ENCODE measurements at regions not wholly inside any gene's neighbourhood (a gene's known extent, or its start where the extent isn't known, plus 50 kb on each side); places are given as distances from the start of the nearest gene placed in this dataset.

GRCh38 chr3:107307205-107307604, 70.0 kb upstream of the CCDC54 start:
- no peak overlapping the region for H3K27ac ChIP-seq (ENCODE audit: low read depth, low read length, poor library complexity, severe bottlenecking)
- H3K79me2 ChIP-seq (ENCODE audit: insufficient read depth, low read length) = no peaks in the 10 kb centered on the region
- H3K4me3 ChIP-seq (ENCODE audit: low read depth, low read length, poor library complexity, severe bottlenecking) = no peak overlapping the region
- peaks cover 5% of the 10 kb centered on the region for H3K4me1 ChIP-seq (ENCODE audit: insufficient read depth, low read length, severe bottlenecking)
- no peak overlapping the region for H2AFZ ChIP-seq (ENCODE audit: low read length)
- H3F3A ChIP-seq (ENCODE audit: insufficient read depth, low read length) = no peaks in the 10 kb centered on the region
- no peaks in the 10 kb centered on the region for H3K36me3 ChIP-seq (ENCODE audit: insufficient read depth, low read length)
- no peaks in the 10 kb centered on the region for H3K27me3 ChIP-seq (ENCODE audit: insufficient read depth, low read length)
- no peaks in the 10 kb centered on the region for H4K20me1 ChIP-seq (ENCODE audit: insufficient read depth, low read length)
- no peak for TF ChIP-seq CTCF (IDR thresholded peaks at IDR 0.05; ENCODE audit: low read length)
- no peak for TF ChIP-seq EZH2 (IDR thresholded peaks at IDR 0.05; ENCODE audit: borderline replicate concordance, low read length)
- H3K9ac ChIP-seq (ENCODE audit: low read length) = no peak overlapping the region
- H3K9me2 ChIP-seq (ENCODE audit: low read depth, low read length) = no peaks in the 10 kb centered on the region
- H3K4me2 ChIP-seq (ENCODE audit: low read length) = no peak overlapping the region
- no peaks in the 10 kb centered on the region for H3K9me3 ChIP-seq (ENCODE audit: low read length)

GRCh38 chr3:107308716-107309115, 68.5 kb upstream of the CCDC54 start:
- TF ChIP-seq CTCF (IDR thresholded peaks at IDR 0.05; ENCODE audit: low read length) = no peak
- TF ChIP-seq EZH2 (IDR thresholded peaks at IDR 0.05; ENCODE audit: borderline replicate concordance, low read length) = no peak
- no peak overlapping the region for H3K4me3 ChIP-seq (ENCODE audit: low read depth, low read length, poor library complexity, severe bottlenecking)
- H3K27ac ChIP-seq (ENCODE audit: low read depth, low read length, poor library complexity, severe bottlenecking) = no peak overlapping the region
- H3F3A ChIP-seq (ENCODE audit: insufficient read depth, low read length) = no peaks in the 10 kb centered on the region
- no peaks in the 10 kb centered on the region for H3K9me3 ChIP-seq (ENCODE audit: low read length)
- no peaks in the 10 kb centered on the region for H3K9me2 ChIP-seq (ENCODE audit: low read depth, low read length)
- no peaks in the 10 kb centered on the region for H3K36me3 ChIP-seq (ENCODE audit: insufficient read depth, low read length)
- no peak overlapping the region for H2AFZ ChIP-seq (ENCODE audit: low read length)
- H3K9ac ChIP-seq (ENCODE audit: low read length) = no peak overlapping the region
- H3K4me2 ChIP-seq (ENCODE audit: low read length) = no peak overlapping the region
- H4K20me1 ChIP-seq (ENCODE audit: insufficient read depth, low read length) = no peaks in the 10 kb centered on the region
- H3K4me1 ChIP-seq (ENCODE audit: insufficient read depth, low read length, severe bottlenecking) = peaks cover 5% of the 10 kb centered on the region
- H3K27me3 ChIP-seq (ENCODE audit: insufficient read depth, low read length) = no peaks in the 10 kb centered on the region
- no peaks in the 10 kb centered on the region for H3K79me2 ChIP-seq (ENCODE audit: insufficient read depth, low read length)

GRCh38 chr3:107309312-107309711, 67.9 kb upstream of the CCDC54 start:
- Histone ChIP-seq H3K9me2 (ENCODE audit: low read depth, low read length) (no peaks in the 10 kb centered on the region), H3K9me3 (ENCODE audit: low read length) (no peaks in the 10 kb centered on the region), H3K27ac (ENCODE audit: low read depth, low read length, poor library complexity, severe bottlenecking) (no peak overlapping the region), H3K4me2 (ENCODE audit: low read length) (no peak overlapping the region), H3K27me3 (ENCODE audit: insufficient read depth, low read length) (no peaks in the 10 kb centered on the region), H3K4me3 (ENCODE audit: low read depth, low read length, poor library complexity, severe bottlenecking) (no peak overlapping the region), H4K20me1 (ENCODE audit: insufficient read depth, low read length) (no peaks in the 10 kb centered on the region), H3F3A (ENCODE audit: insufficient read depth, low read length) (no peaks in the 10 kb centered on the region), H2AFZ (ENCODE audit: low read length) (no peak overlapping the region), H3K79me2 (ENCODE audit: insufficient read depth, low read length) (no peaks in the 10 kb centered on the region), H3K9ac (ENCODE audit: low read length) (no peak overlapping the region), H3K4me1 (ENCODE audit: insufficient read depth, low read length, severe bottlenecking) (peaks cover 5% of the 10 kb centered on the region), H3K36me3 (ENCODE audit: insufficient read depth, low read length) (no peaks in the 10 kb centered on the region)
- TF ChIP-seq CTCF (IDR thresholded peaks at IDR 0.05; ENCODE audit: low read length) = no peak
- no peak for TF ChIP-seq EZH2 (IDR thresholded peaks at IDR 0.05; ENCODE audit: borderline replicate concordance, low read length)

All from OCI-LY1 (cell line).